Iris pigment epithelial cell (primary cell): ENCODE measurements at regions not wholly inside any gene's neighbourhood (a gene's known extent, or its start where the extent isn't known, plus 50 kb on each side); places are given as distances from the start of the nearest gene placed in this dataset.

Experiments used
- DNase-seq: peaks from one replicate; pipeline ENCODE4 v3.0.0-alpha.2; 2011; ENCODE audit warnings: low read depth

- peak; percentile 93 for DNase-seq
Measured at GRCh38 chr4:123939621-123940020, 543.0 kb downstream of the SPRY1 start.

DNA sequence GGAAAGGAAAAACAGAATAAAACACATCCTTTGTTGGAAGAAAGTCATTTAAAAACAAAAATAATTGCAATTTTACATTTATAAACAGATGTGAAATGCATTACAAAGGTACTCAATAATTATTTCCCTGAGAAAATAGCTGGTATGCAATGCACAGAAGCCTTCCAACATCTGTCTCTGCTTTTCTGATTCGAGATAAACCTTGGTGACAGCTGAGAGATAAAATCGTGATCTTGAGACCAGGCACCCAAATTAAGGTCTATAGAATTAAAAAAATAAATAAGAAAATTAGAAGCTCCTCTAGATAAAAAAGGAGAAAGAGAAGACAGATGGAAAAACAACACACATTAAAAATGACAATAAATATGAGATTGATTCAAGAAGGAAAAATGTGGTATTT is 544.0 kb downstream of the SPRY1 start:
- DNase-seq = no peak

DNA sequence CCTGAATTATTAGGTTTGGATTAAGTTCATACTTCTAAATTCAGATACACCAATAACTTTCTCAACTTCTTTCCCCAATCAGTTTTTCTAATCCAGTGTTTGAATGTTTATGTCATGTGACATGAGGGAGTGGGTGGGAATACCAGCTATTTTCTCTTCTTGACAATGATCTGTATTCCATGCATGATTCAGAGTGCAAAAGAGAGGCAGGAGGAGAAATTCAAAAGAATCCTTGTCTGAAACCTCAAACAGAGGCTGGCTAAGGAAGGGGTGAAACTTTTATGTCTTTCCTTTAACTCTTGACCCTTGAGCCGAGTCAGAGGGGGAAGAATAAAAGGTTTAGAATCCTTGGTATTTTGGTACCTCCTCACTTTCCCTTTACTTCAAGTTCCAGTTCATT is 544.7 kb downstream of the SPRY1 start:
- peak; percentile 56 for DNase-seq

DNA sequence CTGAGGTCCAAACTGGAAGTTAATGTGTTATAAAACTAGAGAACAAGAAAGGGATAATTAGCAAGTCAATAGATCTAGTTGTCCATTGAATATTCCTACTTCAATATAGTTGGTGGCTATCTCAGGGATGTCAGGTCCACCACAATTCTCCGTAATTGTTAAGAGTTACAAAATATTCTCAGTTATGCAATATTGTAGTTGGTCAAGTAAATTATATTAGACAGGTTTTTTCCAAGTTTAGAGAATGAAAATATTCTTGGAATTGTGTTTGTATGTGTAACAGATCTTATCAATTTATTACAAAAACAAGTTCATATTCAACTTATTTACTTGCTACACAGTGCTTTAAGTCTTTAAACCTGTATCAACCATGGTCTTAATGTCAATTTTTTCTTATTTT is 547.4 kb downstream of the SPRY1 start:
- peak; percentile 24 for DNase-seq

GRCh38 chr4:123945301-123945700 is 548.7 kb downstream of the SPRY1 start:
- DNase-seq = no peak

- no peak for DNase-seq
Measured at GRCh38 chr4:123950530-123950929, 553.9 kb downstream of the SPRY1 start.

GRCh38 chr4:123952530-123953274 is 556.1 kb downstream of the SPRY1 start:
- DNase-seq = peak; percentile 52

GRCh38 chr4:123953566-123953965 is 557.0 kb downstream of the SPRY1 start:
- DNase-seq = no peak

DNA sequence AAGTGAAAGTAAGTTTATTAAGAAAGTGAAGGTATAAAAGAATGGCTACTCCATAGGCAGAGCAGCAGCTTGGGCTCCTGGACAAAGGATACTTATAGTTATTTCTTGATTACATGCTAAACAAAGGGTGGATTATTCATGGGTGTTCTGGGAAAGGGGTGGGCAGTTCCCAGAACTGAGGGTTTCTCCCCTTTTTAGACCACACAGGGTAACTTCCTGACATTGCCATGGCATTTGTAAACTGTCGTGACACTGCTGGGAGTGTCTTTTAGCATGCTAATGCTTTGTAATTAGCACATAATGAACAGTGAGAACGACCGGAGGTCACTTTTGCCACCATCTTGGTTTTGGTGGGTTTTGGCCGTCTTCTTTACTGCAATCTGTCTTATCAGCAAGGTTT is 557.6 kb downstream of the SPRY1 start:
- no peak for DNase-seq

DNA sequence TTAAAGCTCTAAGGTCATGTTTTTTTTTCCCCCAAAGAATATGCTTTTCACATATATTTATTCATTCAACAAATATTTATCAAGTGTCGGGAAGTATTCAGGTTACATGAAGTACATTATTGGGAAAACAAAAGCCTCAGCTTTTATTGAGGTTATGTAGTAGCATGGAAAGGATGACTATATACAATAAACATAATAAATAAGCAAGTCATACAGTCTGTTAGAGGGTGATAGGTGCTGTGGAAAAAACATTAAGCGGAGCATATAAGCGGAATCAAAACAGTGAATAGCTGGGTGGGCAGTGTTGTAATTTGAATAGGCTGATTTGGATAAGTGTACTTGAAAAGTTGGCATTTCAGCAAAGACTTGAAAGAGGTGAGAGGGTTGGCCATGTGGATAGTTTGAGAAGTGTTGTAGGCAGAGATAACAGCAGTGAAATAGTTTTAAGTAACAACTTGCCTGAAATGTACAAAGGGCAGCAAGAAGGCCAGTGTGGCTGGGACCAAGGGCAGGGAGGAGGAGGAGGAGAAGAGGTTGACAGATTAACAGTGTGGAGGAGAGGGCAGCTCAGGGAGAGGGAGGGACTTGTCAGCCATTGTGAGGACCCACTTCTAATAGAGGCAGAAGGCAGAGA is 558.7 kb downstream of the SPRY1 start:
- no peak for DNase-seq

DNA sequence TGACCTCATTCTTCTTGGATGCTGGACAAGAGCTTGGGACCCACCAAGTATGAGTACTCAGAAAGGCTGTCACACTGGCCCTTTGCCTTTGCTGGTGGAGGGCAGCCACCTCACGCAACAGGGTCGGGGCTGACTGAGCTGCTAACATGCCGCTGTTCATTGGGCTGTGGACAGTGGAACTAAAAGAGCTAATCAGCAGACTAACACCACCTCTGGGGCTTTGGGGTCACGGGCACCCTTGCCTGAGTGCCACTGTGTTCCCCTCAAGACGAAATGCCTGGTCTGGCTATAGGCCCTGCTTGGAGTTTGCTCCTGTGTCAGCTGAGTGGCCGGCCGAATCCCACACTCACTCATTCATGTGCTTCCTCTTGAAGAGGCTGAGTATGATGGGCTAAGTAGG is 559.6 kb downstream of the SPRY1 start:
- DNase-seq = no peak

GRCh38 chr4:123966990-123967769 is 570.6 kb downstream of the SPRY1 start:
- no peak for DNase-seq

DNA sequence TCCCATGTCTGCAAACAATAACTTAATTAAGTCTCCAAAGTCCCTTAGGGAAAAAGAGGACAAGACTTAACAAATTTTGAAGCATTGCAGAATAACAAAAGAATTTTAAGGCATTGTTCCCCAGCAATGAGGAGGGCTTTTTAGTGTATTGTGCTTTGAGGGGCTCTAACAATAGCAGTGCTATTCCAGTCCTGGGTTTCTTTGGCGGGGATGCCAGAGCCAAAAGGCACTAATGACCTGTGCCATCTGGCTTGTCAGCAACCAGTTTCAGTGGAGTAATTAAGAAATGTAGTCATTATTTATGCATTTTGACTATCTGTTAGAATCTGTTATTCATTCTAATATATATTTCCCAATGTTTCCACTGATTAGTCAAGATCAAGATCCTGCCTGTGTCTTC is 575.4 kb downstream of the SPRY1 start:
- no peak for DNase-seq

DNA sequence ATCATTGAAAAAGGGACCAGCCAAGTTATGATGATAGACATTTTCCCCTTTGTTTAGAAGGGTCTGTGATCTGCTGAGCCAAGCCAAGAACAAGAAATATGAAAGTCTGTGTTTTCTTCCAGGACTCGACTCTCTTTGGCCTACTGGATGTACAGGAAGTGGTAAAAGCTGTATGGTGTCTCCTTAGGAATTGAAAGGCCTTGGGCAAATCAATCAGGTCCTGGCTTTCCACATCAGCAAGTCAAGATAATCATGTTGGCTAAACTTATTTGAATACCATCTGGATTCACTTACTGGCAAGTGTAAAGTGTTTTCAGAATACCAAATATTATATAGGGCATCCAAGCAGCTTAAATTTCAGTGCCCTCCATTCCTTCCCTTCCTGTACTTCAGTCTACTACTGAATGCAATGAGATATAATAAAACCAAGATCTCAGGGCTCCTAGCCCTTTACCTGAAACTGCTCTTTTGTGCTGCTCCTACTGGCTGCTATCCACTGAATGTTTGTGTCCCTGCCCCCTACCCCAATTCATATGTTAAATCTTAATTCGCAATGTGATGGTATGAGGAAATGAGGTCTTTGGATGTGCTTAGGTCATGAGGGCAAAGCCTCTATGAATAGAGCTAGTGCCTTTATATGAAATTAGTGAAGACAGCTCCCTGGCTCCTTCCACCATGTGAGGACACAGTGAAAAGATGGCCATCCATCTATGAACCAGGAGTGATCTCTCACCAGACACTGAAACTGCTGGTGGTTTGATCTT is 578.0 kb downstream of the SPRY1 start:
- DNase-seq = no peak

DNA sequence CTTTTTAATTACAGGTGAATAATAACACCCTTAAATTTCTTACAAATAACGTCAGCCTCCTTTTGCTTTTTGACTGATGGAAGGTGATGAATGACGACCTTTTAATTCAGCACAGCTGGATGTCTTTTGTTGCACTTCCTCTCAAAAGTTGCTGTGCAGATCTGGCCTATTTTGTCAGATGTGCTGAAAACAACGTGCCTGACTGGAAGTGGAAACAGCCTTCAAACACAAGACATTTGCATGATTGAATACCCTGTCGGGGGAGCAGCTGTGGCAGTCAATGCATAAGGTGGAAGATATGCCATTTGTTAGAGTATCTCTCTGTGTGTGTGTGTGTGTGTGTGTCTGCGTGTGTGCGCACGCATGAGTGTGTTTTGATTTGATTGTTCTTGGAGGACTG is 579.7 kb downstream of the SPRY1 start:
- no peak for DNase-seq

GRCh38 chr4:123976819-123977218 is 580.2 kb downstream of the SPRY1 start:
- DNase-seq = no peak

DNA sequence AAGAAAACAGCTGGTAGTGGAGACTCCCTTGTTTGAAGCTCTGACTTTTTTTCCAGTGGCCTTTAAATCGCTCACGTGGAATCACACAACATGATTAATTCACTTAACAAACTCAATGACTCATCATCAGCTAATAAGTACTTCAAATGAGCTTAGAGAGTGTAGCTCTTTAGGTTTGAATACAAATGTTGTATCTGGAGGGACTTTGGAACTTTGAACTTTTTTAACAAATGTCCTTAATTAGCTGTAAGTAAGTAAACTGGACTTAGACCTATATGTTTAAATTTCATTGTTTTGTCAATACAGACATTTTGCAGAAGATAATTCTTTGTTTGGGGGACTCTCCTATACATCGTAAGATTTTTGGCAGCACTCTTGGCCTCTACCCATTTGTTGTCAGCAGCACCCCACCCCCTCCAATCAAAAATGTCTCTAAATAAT is 581.1 kb downstream of the SPRY1 start:
- DNase-seq = no peak

DNA sequence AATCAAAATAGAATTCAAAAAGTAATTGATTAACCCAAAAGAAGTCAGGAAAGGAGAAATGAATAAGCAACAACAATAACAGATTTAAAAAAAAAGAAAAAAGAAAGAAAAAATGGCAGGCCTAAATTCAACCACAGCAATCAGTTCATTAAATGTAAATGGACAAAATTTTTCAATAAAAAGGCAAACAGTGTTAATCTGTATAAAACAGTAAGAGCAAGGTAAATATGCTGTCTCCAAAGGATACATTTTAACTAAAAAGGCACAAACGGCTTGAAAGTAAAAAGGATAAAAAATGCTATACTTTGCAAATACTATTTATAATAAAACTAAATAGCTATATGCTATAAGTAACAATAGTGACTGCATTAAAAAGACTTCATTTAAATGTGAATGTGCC is 582.0 kb downstream of the SPRY1 start:
- no peak for DNase-seq

DNA sequence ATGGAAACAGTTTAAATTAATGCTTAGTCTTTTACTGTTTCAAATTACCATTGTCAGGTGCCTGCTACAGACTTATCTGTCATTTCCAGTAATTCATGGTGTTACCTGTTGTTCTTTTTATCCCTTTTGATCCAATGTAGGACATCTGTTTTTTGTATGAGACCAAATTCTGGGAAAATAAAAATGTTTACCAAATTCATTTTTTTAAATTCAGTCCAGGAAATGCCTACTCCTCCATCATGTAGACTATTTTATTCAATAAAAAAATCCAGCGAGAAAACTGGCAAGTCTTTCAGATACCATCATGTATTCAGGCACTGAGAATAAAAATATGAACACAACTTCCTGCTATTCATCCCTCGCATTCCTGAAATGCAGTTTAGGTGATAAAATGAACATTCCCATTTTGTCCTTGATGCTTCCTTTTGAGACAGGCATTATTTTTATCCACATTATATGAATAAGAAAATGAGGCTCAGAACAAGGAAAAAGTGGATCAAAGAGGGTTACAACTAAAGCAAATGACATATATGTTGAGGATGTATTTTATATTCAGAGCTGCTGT is 584.2 kb downstream of the SPRY1 start:
- DNase-seq = no peak

- DNase-seq = no peak
Measured at GRCh38 chr4:123984886-123985285, 588.3 kb downstream of the SPRY1 start.

DNA sequence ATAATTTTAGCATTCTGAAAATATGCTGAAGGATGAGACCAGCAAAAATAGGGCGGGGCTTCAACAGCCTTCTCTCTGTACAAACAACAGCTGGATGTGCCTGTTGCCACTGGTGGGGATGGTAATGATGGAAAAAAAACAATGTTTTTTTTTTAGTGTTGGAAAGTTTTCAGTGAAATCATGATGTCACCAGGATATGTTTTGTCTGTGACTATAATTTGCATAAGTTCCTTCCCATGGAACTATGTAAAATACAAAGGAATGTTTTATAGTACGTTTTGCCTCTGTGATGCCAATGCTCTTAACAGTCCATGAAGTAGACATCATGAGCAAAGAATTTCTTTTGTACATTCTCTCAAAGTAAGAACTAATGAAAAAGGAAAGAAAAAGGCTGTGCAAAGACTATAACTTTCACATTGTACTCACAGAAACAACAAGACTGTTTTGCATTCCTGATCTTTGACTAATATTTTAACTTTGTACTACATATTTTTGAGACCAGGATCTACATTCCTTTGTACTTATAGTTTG is 589.7 kb downstream of the SPRY1 start:
- DNase-seq = peak; percentile 92

GRCh38 chr4:123987408-123987807 is 590.8 kb downstream of the SPRY1 start:
- DNase-seq = peak; percentile 53
